NT2/D1 (cell line): ENCODE measurements at regions not wholly inside any gene's neighbourhood (a gene's known extent, or its start where the extent isn't known, plus 50 kb on each side); places are given as distances from the start of the nearest gene placed in this dataset.
"Not testable (repeated sequence)": the region's sequence is repeated elsewhere in the genome, so short reads cannot be mapped to it uniquely, and the experiment has no call there.

Experiments used
- DNase-seq: peaks from one replicate; pipeline ENCODE4 v3.0.0-alpha.2; 2011; ENCODE audit warnings: low read depth, low spot score
- H3K27me3 ChIP-seq: 2 replicates; pipeline ENCODE4 v1.6.0; 2011; ENCODE audit warnings: mild to moderate bottlenecking; ENCODE audit not compliant: insufficient read length, insufficient read depth
- H3K36me3 ChIP-seq: 2 replicates; pipeline ENCODE4 v1.6.1; 2011; ENCODE audit warnings: mild to moderate bottlenecking, low read length, mixed read lengths; ENCODE audit not compliant: insufficient read depth, insufficient read length
- H3K4me1 ChIP-seq: 2 replicates; pipeline ENCODE4 v1.5.1; 2011; ENCODE audit not compliant: insufficient read depth, insufficient read length
- H3K4me3 ChIP-seq: 2 replicates; pipeline ENCODE4 v1.5.1; 2011; ENCODE audit warnings: low read depth; ENCODE audit not compliant: insufficient read length
- H3K9ac ChIP-seq: 2 replicates; pipeline ENCODE4 v1.6.0; 2011; ENCODE audit warnings: low read depth; ENCODE audit not compliant: insufficient read length
- H3K9me3 ChIP-seq: 2 replicates; pipeline ENCODE4 v1.5.1; 2011; ENCODE audit warnings: mild to moderate bottlenecking, low read length; ENCODE audit not compliant: insufficient read depth

- not testable (repeated sequence) for H3K9ac ChIP-seq, H3K36me3 ChIP-seq, H3K4me1 ChIP-seq, H3K9me3 ChIP-seq, H3K4me3 ChIP-seq, DNase-seq
- peaks cover 14% of the 10 kb centered on the region for H3K27me3 ChIP-seq
Measured at GRCh38 chr16:22572331-22573224, 61.9 kb downstream of the NPIPB5 start.

- not testable (repeated sequence) for H3K9ac ChIP-seq, DNase-seq, H3K4me1 ChIP-seq, H3K4me3 ChIP-seq, H3K36me3 ChIP-seq, H3K9me3 ChIP-seq
- H3K27me3 ChIP-seq: peaks cover 14% of the 10 kb centered on the region
Measured at GRCh38 chr16:22573225-22573530, 62.5 kb downstream of the NPIPB5 start.

- not testable (repeated sequence) for H3K4me1 ChIP-seq, DNase-seq, H3K36me3 ChIP-seq, H3K9me3 ChIP-seq, H3K4me3 ChIP-seq, H3K9ac ChIP-seq
- peaks cover 14% of the 10 kb centered on the region for H3K27me3 ChIP-seq
Measured at GRCh38 chr16:22576506-22576905, 65.8 kb downstream of the NPIPB5 start.

GRCh38 chr16:22583195-22583594 is 72.5 kb downstream of the NPIPB5 start:
- not testable (repeated sequence) for DNase-seq, H3K36me3 ChIP-seq, H3K4me1 ChIP-seq, H3K9ac ChIP-seq, H3K4me3 ChIP-seq, H3K27me3 ChIP-seq, H3K9me3 ChIP-seq

GRCh38 chr16:22584459-22584858 is 73.8 kb downstream of the NPIPB5 start:
- H3K4me1 ChIP-seq, H3K9ac ChIP-seq, H3K9me3 ChIP-seq, H3K36me3 ChIP-seq, DNase-seq, H3K27me3 ChIP-seq, H3K4me3 ChIP-seq: not testable (repeated sequence)

- H3K4me3 ChIP-seq, H3K9ac ChIP-seq, H3K9me3 ChIP-seq, DNase-seq, H3K27me3 ChIP-seq, H3K36me3 ChIP-seq, H3K4me1 ChIP-seq: not testable (repeated sequence)
Measured at GRCh38 chr16:22584941-22585340, 74.2 kb downstream of the NPIPB5 start.

- DNase-seq, H3K4me1 ChIP-seq, H3K4me3 ChIP-seq, H3K27me3 ChIP-seq, H3K9ac ChIP-seq, H3K9me3 ChIP-seq, H3K36me3 ChIP-seq: not testable (repeated sequence)
Measured at GRCh38 chr16:22585431-22585830, 74.7 kb downstream of the NPIPB5 start.

GRCh38 chr16:22586732-22587131 is 76.0 kb downstream of the NPIPB5 start:
- H3K27me3 ChIP-seq, H3K9ac ChIP-seq, H3K4me1 ChIP-seq, H3K4me3 ChIP-seq, H3K9me3 ChIP-seq, DNase-seq, H3K36me3 ChIP-seq: not testable (repeated sequence)

- not testable (repeated sequence) for DNase-seq, H3K36me3 ChIP-seq, H3K9ac ChIP-seq, H3K4me3 ChIP-seq, H3K9me3 ChIP-seq, H3K27me3 ChIP-seq, H3K4me1 ChIP-seq
Measured at GRCh38 chr16:22589757-22590156, 79.1 kb downstream of the NPIPB5 start.

GRCh38 chr16:22596445-22597045 is 85.9 kb downstream of the NPIPB5 start:
- not testable (repeated sequence) for H3K36me3 ChIP-seq, H3K9me3 ChIP-seq, H3K27me3 ChIP-seq, DNase-seq, H3K9ac ChIP-seq, H3K4me3 ChIP-seq, H3K4me1 ChIP-seq

- H3K36me3 ChIP-seq, H3K9me3 ChIP-seq: not testable (repeated sequence)
Measured at GRCh38 chr16:22603744-22604143, 93.1 kb downstream of the NPIPB5 start.

GRCh38 chr16:22606619-22607018 is 95.9 kb downstream of the NPIPB5 start:
- H3K9me3 ChIP-seq, H3K9ac ChIP-seq, DNase-seq, H3K36me3 ChIP-seq, H3K27me3 ChIP-seq, H3K4me3 ChIP-seq, H3K4me1 ChIP-seq: not testable (repeated sequence)

More at GRCh38 chr16:22603744-22604143, 93.1 kb downstream of the NPIPB5 start:
- not testable (repeated sequence) for H3K9ac ChIP-seq, DNase-seq, H3K4me3 ChIP-seq, H3K4me1 ChIP-seq, H3K27me3 ChIP-seq
